T-helper 17 cell (primary cell): ENCODE measurements at regions not wholly inside any gene's neighbourhood (a gene's known extent, or its start where the extent isn't known, plus 50 kb on each side); places are given as distances from the start of the nearest gene placed in this dataset.

Experiments
- ATAC-seq: fragments of 150-1000 bp; cut with Tn5 transposase; 2 replicates; pipeline ENCODE4 v1.10.0; 2021; ENCODE audit warnings: mild to moderate bottlenecking, moderate library complexity
- DNase-seq, 3 donors: peaks; one replicate each; pipeline versions ENCODE4 v3.0.0 to v3.0.0-alpha.2; 2020 to 2021
- H3K9me3 ChIP-seq: one replicate; pipeline ENCODE4 v1.7.0; 2013; ENCODE audit warnings: low read length, mild to moderate bottlenecking; ENCODE audit not compliant: control insufficient read depth, poor library complexity, severe bottlenecking
- H3K27ac Mint-ChIP-seq: one replicate; pipeline ENCODE4 v1.8.0; 2022; ENCODE audit warnings: mild to moderate bottlenecking, moderate library complexity, mixed read lengths
- H3K27me3 Mint-ChIP-seq: one replicate; pipeline ENCODE4 v1.8.0; 2022; ENCODE audit warnings: mixed read lengths
- H3K36me3 Mint-ChIP-seq: one replicate; pipeline ENCODE4 v1.8.0; 2022; ENCODE audit warnings: low read depth, mixed read lengths
- H3K4me1 Mint-ChIP-seq: one replicate; pipeline ENCODE4 v1.8.0; 2022; ENCODE audit warnings: mild to moderate bottlenecking, mixed read lengths
- H3K4me3 Mint-ChIP-seq: one replicate; pipeline ENCODE4 v1.8.0; 2022; ENCODE audit warnings: mild to moderate bottlenecking, moderate library complexity, mixed read lengths

DNA sequence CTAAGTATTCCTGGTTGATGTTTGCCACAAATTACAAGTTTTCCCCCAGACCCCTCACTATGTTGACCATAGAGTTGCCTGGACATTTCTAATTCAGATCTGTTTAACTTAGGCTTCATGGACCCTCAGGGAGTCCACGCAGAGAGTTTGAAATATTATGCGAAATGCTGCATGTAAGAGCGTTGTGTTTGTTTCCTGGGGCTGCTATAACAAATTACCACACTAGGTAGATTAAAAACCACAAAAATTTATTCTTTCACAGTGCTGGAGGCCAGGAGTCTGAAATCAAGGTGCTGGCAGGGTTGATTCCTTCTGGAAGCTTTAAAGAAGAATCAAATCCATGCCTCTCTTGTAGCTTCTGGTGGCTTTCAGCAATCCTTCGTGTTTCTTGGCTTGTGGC lies 177.9 kb upstream of the KITLG start:
- ATAC-seq (no peak), DNase-seq (no peak)
- Mint-ChIP-seq H3K4me1 (no peaks in the 10 kb centered on the region), H3K27me3 (no peaks in the 10 kb centered on the region), H3K36me3 (no peaks in the 10 kb centered on the region), H3K27ac (no peak overlapping the region), H3K4me3 (no peak overlapping the region)
- H3K9me3 ChIP-seq = no peaks in the 10 kb centered on the region

DNA sequence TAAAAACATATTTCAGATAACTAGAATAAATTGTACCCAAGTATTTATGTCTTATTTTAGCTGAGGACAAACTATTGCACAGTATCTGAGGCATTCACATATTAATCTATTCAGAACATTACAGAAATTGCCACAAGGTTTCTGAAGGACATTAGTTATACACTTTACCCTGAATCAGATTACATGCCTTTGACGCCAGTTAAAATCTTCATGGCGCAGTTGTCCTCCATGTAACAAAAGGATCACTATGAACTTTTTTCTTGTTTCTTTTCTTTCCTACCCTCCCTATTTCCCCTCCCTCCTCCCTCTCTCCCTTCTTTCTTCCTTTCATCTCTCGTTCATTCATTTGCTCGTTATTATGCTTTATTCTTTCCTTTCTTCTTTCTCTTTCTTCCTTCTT lies 176.6 kb upstream of the KITLG start:
- Mint-ChIP-seq H3K27ac (no peak overlapping the region), H3K27me3 (no peaks in the 10 kb centered on the region), H3K4me3 (no peak overlapping the region), H3K4me1 (no peaks in the 10 kb centered on the region), H3K36me3 (no peaks in the 10 kb centered on the region)
- H3K9me3 ChIP-seq = no peaks in the 10 kb centered on the region
- ATAC-seq (no peak), DNase-seq (no peak)

DNA sequence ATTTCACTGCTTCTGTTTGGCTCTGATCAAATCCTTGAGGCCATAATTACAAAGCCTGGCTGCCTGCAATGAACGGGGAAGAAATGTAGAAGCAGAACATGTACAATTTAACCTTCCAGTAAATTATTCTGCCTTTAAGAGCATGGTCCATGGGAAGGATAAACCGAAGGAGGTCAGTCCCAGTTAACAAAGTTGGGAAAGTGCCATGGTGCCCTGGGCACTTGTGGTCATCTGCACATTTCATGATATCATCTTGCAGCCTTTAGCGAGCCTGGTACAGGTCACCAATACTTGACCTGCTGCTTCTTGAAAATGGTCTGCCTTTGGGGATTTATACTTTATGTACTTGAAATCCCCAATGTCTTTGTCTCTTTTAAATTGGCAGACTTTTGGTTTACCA lies 175.9 kb upstream of the KITLG start:
- no peaks in the 10 kb centered on the region for H3K9me3 ChIP-seq
- no peak for DNase-seq
- no peaks in the 10 kb centered on the region for H3K4me1 Mint-ChIP-seq
- ATAC-seq = no peak
- H3K36me3 Mint-ChIP-seq = no peaks in the 10 kb centered on the region
- H3K4me3 Mint-ChIP-seq = no peak overlapping the region
- no peak overlapping the region for H3K27ac Mint-ChIP-seq
- no peaks in the 10 kb centered on the region for H3K27me3 Mint-ChIP-seq

DNA sequence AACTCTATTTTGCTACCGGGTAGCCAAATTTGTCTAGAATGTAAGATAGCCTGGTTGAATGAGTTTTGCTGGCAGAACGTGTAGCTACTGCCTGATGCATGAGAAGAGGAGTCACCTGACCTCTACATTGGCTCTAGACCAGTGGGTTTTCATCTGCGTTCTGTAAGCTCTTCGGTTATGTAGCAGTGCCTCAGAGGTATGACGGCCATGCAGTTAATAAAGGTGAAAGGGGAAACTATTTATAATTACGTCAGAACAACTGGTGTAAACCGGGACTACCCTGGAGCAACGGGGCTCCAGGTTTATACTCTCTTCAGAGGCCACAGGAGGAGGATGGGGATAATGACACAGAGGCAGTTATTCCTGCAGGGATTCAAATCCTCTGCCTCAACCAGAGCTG lies 173.4 kb upstream of the KITLG start:
- H3K36me3 Mint-ChIP-seq = no peaks in the 10 kb centered on the region
- ATAC-seq (no peak), DNase-seq (no peak)
- H3K27me3 Mint-ChIP-seq = no peaks in the 10 kb centered on the region
- H3K4me1 Mint-ChIP-seq = no peaks in the 10 kb centered on the region
- no peak overlapping the region for H3K27ac Mint-ChIP-seq
- no peak overlapping the region for H3K4me3 Mint-ChIP-seq
- H3K9me3 ChIP-seq = no peaks in the 10 kb centered on the region

DNA sequence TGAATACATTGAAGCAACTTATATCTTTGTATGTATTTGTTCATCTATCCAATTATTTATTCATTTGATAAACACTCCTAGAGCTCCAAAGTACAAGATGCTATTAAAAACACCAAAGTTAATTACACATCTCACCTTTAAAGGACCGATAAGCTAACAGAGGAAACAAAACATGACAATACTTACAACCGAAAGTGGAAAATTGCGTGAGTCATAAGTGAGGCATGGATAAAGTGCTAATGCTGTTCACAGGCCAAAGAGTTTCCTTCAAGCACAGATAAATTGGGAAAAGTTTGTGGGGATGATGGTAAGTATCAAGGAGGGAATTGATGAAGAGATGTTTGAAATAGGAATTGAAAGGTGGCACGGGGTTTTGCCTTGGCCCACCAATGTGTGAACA lies 172.8 kb upstream of the KITLG start:
- Mint-ChIP-seq H3K27ac (no peak overlapping the region), H3K27me3 (peaks cover 4% of the 10 kb centered on the region), H3K4me3 (no peak overlapping the region), H3K4me1 (no peaks in the 10 kb centered on the region), H3K36me3 (no peaks in the 10 kb centered on the region)
- no peaks in the 10 kb centered on the region for H3K9me3 ChIP-seq
- no peak for DNase-seq
- ATAC-seq = no peak

DNA sequence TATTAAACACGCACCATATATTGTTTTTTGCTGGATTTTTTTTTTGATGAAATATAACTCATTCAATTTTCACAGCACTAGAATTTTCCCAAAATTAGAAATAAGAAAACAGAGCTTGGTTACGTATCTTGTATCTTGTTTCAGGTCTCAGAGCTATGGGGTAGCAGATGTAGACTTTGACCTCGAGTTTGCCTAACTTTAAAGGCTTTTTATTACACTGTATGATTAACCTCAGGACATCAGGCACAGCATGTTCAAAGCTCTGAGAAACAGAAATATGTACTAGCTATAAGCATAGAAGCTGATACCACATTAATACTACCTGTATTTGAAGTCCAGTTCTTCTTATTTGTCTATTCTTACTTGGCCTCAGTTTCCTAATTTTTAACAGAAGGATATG lies 171.9 kb upstream of the KITLG start:
- no peak for ATAC-seq
- Mint-ChIP-seq H3K27me3 (peaks cover 4% of the 10 kb centered on the region), H3K27ac (no peak overlapping the region), H3K4me1 (no peaks in the 10 kb centered on the region), H3K4me3 (no peak overlapping the region), H3K36me3 (no peaks in the 10 kb centered on the region)
- DNase-seq = no peak
- H3K9me3 ChIP-seq = no peaks in the 10 kb centered on the region

DNA sequence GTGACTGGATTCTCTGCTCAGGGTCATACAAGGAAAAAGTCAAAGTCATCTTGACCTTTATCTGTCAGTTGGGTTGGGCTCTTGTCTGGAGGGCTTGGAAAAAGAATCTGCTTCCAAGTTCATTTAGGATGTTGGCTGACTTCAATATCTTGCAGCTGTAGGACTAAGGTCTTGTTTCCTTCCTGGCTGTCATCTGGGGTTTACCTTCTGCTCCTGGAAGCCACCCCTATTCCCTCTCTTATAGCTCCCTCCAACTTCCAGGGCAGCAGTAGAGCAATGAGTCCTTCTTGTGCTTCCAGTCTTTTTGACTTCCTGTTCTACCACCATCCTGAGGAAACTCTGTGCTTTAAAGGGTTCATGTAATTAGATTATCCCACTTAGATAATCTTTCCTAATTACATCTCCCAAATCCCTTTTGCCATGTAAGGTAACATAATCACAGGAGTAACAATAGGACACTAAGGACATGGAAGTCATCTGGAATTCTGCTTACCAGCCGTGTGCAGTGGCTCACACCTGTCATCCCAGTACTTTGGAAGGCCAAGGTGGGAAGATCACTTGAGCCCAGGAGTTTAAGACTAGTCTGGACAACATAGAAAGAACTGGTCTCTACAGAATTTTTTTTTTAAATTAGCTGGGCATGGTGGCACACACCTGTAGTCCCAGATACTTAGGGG lies 170.7 kb upstream of the KITLG start:
- H3K36me3 Mint-ChIP-seq = no peaks in the 10 kb centered on the region

DNA sequence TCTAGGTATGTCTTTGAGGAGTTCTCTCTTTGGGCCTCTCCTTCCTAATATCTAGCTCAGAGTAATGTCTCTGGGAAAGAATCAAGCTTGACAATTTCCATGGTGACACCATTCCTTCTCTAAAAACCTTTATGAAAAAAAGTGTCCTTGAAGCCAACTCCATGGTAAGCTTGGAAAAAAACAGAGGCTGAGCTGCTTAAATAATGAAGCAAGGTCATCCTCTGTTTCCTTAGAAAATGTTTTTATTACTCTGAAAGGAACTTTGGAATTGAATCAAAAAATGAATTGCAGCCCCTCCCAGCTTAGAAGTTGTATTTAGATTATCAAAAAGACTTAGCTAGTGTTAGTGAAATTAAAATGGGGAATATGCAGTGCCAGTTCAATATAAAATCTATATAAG lies 166.1 kb upstream of the KITLG start:
- Mint-ChIP-seq H3K36me3 (no peaks in the 10 kb centered on the region), H3K4me3 (no peak overlapping the region), H3K27ac (no peak overlapping the region), H3K27me3 (peaks cover 4% of the 10 kb centered on the region), H3K4me1 (no peaks in the 10 kb centered on the region)
- DNase-seq (no peak), ATAC-seq (no peak)
- no peaks in the 10 kb centered on the region for H3K9me3 ChIP-seq

More for the DNA sequence above, 170.7 kb upstream of the KITLG start:
- ATAC-seq = no peak
- H3K9me3 ChIP-seq = no peaks in the 10 kb centered on the region
- Mint-ChIP-seq H3K27me3 (peaks cover 4% of the 10 kb centered on the region), H3K27ac (no peak overlapping the region), H3K4me1 (no peaks in the 10 kb centered on the region), H3K4me3 (no peak overlapping the region)
- DNase-seq = no peak

DNA sequence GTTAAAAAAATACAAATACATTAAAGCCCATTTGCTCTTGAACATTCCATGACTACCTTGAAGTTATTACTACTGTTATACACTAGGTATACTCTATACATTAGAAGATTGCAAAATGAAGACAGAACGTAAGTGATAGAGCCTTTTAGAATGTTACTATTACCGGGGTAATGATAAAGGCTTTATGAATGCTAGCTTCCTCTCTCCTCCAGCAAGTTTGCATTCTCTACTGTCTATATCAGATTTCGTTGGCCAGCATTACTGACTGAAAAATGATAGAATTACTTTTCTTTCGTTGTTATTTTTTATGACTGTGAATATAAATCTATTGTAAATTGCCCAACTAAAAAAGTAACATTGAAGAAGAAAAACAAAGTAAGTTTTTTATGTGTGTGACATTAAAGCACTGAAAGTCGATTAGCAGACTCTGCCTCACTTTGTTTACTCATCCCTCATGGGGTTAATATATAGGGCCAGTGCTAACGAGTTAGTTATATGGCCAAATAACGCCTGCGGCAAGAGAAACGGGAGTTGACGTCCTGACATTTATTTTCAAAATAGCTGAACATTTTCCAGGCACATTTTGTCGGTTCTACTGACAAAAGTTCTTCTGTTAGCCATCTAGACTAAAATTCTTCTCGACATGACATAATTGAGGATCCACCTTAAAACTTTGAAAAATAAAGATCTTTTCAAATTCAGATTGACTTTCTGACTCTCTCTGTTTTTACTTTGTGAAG lies 163.8 kb upstream of the KITLG start:
- no peaks in the 10 kb centered on the region for H3K9me3 ChIP-seq
- Mint-ChIP-seq H3K4me1 (no peaks in the 10 kb centered on the region), H3K27ac (no peak overlapping the region), H3K27me3 (peaks cover 4% of the 10 kb centered on the region), H3K4me3 (no peak overlapping the region), H3K36me3 (no peaks in the 10 kb centered on the region)
- DNase-seq (no peak), ATAC-seq (no peak)

DNA sequence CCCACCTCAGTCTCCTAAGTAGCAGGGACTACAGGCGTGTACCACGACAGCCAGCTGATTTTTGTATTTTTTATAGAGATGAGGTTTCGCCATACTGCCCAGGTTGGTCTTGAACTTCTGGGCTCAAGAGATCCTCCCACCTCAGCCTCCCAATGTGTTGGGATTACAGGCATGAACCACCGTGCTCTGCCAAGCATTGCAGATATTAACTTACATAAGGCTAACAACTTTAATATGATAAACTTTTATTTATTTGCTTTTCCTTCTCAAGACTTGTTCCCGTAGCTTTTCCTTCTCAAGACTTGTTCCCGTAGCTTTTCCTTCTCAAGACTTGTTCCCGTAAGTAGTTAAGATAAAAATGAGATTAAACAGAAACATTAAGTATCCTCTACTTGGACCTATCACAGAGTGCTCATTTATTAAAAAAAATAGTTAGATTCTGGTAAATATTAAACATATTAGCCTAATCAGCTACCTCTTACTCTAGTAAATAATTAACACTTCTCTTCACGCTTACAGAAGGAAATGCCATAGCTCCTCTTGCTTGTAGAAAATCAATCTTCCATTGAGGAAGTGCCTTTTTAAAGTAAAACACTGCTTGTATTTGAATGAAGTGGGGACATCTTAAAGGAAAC lies 157.7 kb upstream of the KITLG start:
- H3K4me1 Mint-ChIP-seq = no peaks in the 10 kb centered on the region
- no peak overlapping the region for H3K27ac Mint-ChIP-seq
- no peaks in the 10 kb centered on the region for H3K27me3 Mint-ChIP-seq
- H3K36me3 Mint-ChIP-seq = no peaks in the 10 kb centered on the region
- ATAC-seq = no peak
- H3K4me3 Mint-ChIP-seq = no peak overlapping the region
- no peaks in the 10 kb centered on the region for H3K9me3 ChIP-seq
- no peak for DNase-seq

DNA sequence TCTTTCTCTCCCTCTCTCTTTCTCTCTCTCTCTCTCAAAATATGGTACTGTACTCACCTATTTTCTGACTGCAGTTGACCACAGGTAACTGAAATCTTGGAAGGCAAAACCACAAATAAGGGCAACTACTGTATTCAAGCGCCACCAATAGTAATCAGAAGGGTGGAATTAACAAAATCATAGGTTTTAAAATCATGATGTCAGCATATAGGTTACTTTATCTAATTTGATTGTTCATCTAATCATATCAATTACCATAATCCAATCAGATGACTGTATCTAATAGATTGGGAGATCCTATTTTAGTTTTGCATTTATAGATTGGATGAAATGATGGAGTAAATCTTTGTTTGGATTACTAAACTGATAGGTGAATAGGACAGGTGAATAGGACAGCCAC lies 155.8 kb upstream of the KITLG start:
- Mint-ChIP-seq H3K4me1 (no peaks in the 10 kb centered on the region), H3K4me3 (no peak overlapping the region), H3K27ac (no peak overlapping the region), H3K36me3 (no peaks in the 10 kb centered on the region), H3K27me3 (no peaks in the 10 kb centered on the region)
- ATAC-seq (no peak), DNase-seq (no peak)
- H3K9me3 ChIP-seq = no peaks in the 10 kb centered on the region

DNA sequence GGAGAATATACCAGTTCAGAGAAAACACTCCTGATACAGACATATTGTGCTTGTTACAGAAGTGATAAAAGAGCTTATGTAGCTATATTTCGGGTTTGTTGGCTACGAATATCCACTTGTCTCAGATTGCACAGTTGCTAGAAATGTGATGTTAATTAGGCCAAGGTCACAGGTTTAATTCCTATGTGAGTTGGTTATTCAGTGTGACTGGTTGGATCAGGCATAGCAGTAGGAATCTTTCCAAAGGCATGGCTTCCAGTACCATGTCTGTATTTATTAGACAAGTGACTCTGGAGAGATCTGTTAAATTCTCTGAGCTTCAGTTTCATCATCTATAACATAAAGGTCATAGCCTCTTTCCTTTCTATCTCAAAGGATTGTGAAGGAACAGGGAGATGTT lies 152.7 kb upstream of the KITLG start:
- Mint-ChIP-seq H3K36me3 (no peaks in the 10 kb centered on the region), H3K4me1 (no peaks in the 10 kb centered on the region), H3K4me3 (no peak overlapping the region), H3K27me3 (no peaks in the 10 kb centered on the region), H3K27ac (no peak overlapping the region)
- ATAC-seq (no peak), DNase-seq (no peak)
- H3K9me3 ChIP-seq = no peaks in the 10 kb centered on the region

DNA sequence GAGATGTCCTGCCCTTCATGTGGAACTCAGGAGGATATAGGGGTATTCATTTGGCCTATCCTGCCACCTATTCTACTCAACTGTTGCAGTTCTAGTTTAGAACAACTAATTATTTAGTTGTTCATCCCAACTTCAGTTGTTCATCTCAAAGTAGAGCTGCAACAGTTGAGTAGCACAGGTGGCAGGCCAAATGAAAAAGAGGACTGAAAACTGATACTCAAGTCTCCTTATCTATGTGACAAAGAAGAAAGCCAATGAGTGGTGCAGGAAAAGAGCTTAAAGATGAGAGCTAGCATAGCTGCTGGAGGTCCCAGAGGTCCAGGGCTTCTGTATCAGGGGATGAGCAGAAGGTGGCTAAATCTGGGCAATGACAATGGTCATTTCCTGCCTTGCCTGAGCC lies 148.9 kb upstream of the KITLG start:
- H3K36me3 Mint-ChIP-seq = no peaks in the 10 kb centered on the region

More for the DNA sequence above, 148.9 kb upstream of the KITLG start:
- Mint-ChIP-seq H3K4me3 (no peak overlapping the region), H3K27me3 (no peaks in the 10 kb centered on the region), H3K4me1 (no peaks in the 10 kb centered on the region), H3K27ac (no peak overlapping the region)
- no peak for DNase-seq
- H3K9me3 ChIP-seq = no peaks in the 10 kb centered on the region
- no peak for ATAC-seq
